GM23338 (cell line): ENCODE measurements at regions not wholly inside any gene's neighbourhood (a gene's known extent, or its start where the extent isn't known, plus 50 kb on each side); places are given as distances from the start of the nearest gene placed in this dataset.

Experiments
- ATAC-seq: fragments of 200-7000 bp; cut with Tn5 transposase; 3 replicates; pipeline ENCODE4 v1.9.1; 2020
- DNase-seq: peaks from one replicate; pipeline ENCODE4 v3.0.0-alpha.2; 2015; ENCODE audit warnings: low spot score
- H2AFZ ChIP-seq: fragments of 200-600 bp; sonication (generic); 2 replicates; pipeline ENCODE4 v1.8.0; 2016; ENCODE audit warnings: antibody characterized with exemption, mild to moderate bottlenecking, moderate library complexity
- H3F3A ChIP-seq: fragments of 200-600 bp; sonication (generic); replicated peaks from 2 replicates; pipeline ENCODE4 v1.8.0; 2017; ENCODE audit warnings: antibody characterized with exemption, mixed run types, low read depth
- H3K27ac ChIP-seq: fragments of 200-600 bp; sonication (generic); 2 replicates; pipeline ENCODE4 v1.6.1; 2016; ENCODE audit warnings: low read depth
- H3K27me3 ChIP-seq: fragments of 200-600 bp; sonication (generic); 2 replicates; pipeline ENCODE4 v1.8.0; 2016; ENCODE audit warnings: mild to moderate bottlenecking, mixed run types, moderate library complexity; ENCODE audit not compliant: insufficient read depth
- H3K36me3 ChIP-seq: fragments of 200-600 bp; sonication (generic); 2 replicates; pipeline ENCODE4 v1.8.0; 2016; ENCODE audit warnings: mild to moderate bottlenecking; ENCODE audit not compliant: insufficient read depth
- H3K4me1 ChIP-seq: fragments of 200-600 bp; sonication (generic); 2 replicates; pipeline ENCODE4 v1.8.0; 2016; ENCODE audit warnings: mild to moderate bottlenecking, moderate library complexity; ENCODE audit not compliant: insufficient read depth
- H3K4me2 ChIP-seq: fragments of 200-600 bp; sonication (generic); 2 replicates; pipeline ENCODE4 v1.7.1; 2017; ENCODE audit warnings: mixed run types
- H3K4me3 ChIP-seq: fragments of 200-600 bp; sonication (generic); 2 replicates; pipeline ENCODE4 v1.6.1; 2016; ENCODE audit warnings: mixed run types
- H3K79me2 ChIP-seq: fragments of 200-600 bp; sonication (generic); replicated peaks from 2 replicates; pipeline ENCODE4 v1.8.0; 2017; ENCODE audit warnings: mild to moderate bottlenecking; ENCODE audit not compliant: insufficient read depth
- H3K9me2 ChIP-seq: fragments of 200-600 bp; sonication (generic); 2 replicates; pipeline ENCODE4 v1.8.0; 2017; ENCODE audit not compliant: insufficient read depth
- H4K20me1 ChIP-seq: fragments of 200-600 bp; sonication (generic); replicated peaks from 2 replicates; pipeline ENCODE4 v1.8.0; 2017; ENCODE audit warnings: mild to moderate bottlenecking; ENCODE audit not compliant: insufficient read depth
- H3K27ac Mint-ChIP-seq: 2 replicates; pipeline ENCODE4 v1.8.0; 2020; ENCODE audit warnings: inconsistent platforms, mild to moderate bottlenecking, moderate library complexity, mixed read lengths
- H3K27me3 Mint-ChIP-seq: 3 replicates; pipeline ENCODE4 v1.8.0; 2022; ENCODE audit warnings: low read depth, mild to moderate bottlenecking, moderate library complexity, mixed read lengths, inconsistent platforms; ENCODE audit not compliant: insufficient read depth, poor library complexity
- H3K36me3 Mint-ChIP-seq: 3 replicates; pipeline ENCODE4 v1.8.0; 2021; ENCODE audit warnings: low read depth, mild to moderate bottlenecking, inconsistent platforms, moderate library complexity, mixed read lengths
- H3K4me1 Mint-ChIP-seq: 3 replicates; pipeline ENCODE4 v1.8.0; 2020; ENCODE audit warnings: mild to moderate bottlenecking, inconsistent platforms, mixed read lengths
- H3K4me3 Mint-ChIP-seq: 3 replicates; pipeline ENCODE4 v1.8.0; 2021; ENCODE audit warnings: moderate library complexity, mild to moderate bottlenecking, inconsistent platforms, mixed read lengths
- H3K9me3 Mint-ChIP-seq: 3 replicates; pipeline ENCODE4 v1.8.0; 2020; ENCODE audit warnings: moderate library complexity, mild to moderate bottlenecking, inconsistent platforms, mixed read lengths
- CREB1 ChIP-seq: fragments of 250-450 bp; sonication (Bioruptor Pico); IDR thresholded peaks from 2 replicates; pipeline ENCODE4 v1.5.0; 2020; ENCODE audit warnings: low read depth, mild to moderate bottlenecking, moderate library complexity
- POLR2AphosphoS5 ChIP-seq: IDR thresholded peaks from 2 replicates; pipeline ENCODE4 v1.6.1; 2016; ENCODE audit warnings: antibody characterized with exemption, low read depth
- STAT1 ChIP-seq: IDR thresholded peaks from one replicate; pipeline ENCODE4 v1.6.1; 2016; ENCODE audit warnings: antibody characterized with exemption; ENCODE audit not compliant: unreplicated experiment
- ZNF114 ChIP-seq: fragments of 250-450 bp; sonication (Bioruptor Pico); IDR thresholded peaks from 2 replicates; pipeline ENCODE4 v1.5.0; 2020; ENCODE audit warnings: mild to moderate bottlenecking, moderate library complexity
- ZNF462 ChIP-seq: fragments of 250-450 bp; sonication (Bioruptor Pico); IDR thresholded peaks from 2 replicates; pipeline ENCODE4 v1.5.0; 2020; ENCODE audit warnings: mild to moderate bottlenecking, moderate library complexity
- TF ChIP-seq, protein P1 (sequence below): IDR thresholded peaks from 2 replicates; pipeline ENCODE4 v1.6.1; 2016; ENCODE audit warnings: antibody characterized with exemption

- no peak for TF ChIP-seq ZNF462 (CRISPR knock-in tag)
- TF ChIP-seq ZNF114 (CRISPR knock-in tag): no peak
- no peak for TF ChIP-seq STAT1
Observed at GRCh38 chr11:103731670-103732069, 304.8 kb upstream of the DDI1 start (continued).

GRCh38 chr11:103733889-103734288 is 302.6 kb upstream of the DDI1 start:
- H3K4me3 Mint-ChIP-seq: no peak overlapping the region
- peaks cover 3% of the 10 kb centered on the region for H3K27me3 Mint-ChIP-seq
- Histone ChIP-seq H3K36me3 (no peaks in the 10 kb centered on the region), H3K9me2 (peaks cover 7% of the 10 kb centered on the region; the same call in 1 of the 2 replicates), H2AFZ (no peak overlapping the region), H3K4me2 (no peak overlapping the region), H3K27ac (no peak overlapping the region), H3K79me2 (no peaks in the 10 kb centered on the region), H3F3A (no peaks in the 10 kb centered on the region), H3K4me3 (no peak overlapping the region), H3K4me1 (peaks cover 6% of the 10 kb centered on the region; the same call in 1 of the 2 replicates), H4K20me1 (no peaks in the 10 kb centered on the region), H3K27me3 (no peaks in the 10 kb centered on the region)
- no peak for ATAC-seq
- no peaks in the 10 kb centered on the region for H3K9me3 Mint-ChIP-seq
- TF ChIP-seq, protein P1, sequence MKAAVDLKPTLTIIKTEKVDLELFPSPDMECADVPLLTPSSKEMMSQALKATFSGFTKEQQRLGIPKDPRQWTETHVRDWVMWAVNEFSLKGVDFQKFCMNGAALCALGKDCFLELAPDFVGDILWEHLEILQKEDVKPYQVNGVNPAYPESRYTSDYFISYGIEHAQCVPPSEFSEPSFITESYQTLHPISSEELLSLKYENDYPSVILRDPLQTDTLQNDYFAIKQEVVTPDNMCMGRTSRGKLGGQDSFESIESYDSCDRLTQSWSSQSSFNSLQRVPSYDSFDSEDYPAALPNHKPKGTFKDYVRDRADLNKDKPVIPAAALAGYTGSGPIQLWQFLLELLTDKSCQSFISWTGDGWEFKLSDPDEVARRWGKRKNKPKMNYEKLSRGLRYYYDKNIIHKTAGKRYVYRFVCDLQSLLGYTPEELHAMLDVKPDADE: no peak
- TF ChIP-seq POLR2AphosphoS5 (no peak), CREB1 (CRISPR knock-in tag) (no peak)
- H3K4me1 Mint-ChIP-seq: peaks cover 27% of the 10 kb centered on the region
- H3K36me3 Mint-ChIP-seq: no peaks in the 10 kb centered on the region
- no peak for DNase-seq
- H3K27ac Mint-ChIP-seq: no peak overlapping the region
